ENCODE measurements at regions not wholly inside any gene's neighbourhood (a gene's known extent, or its start where the extent isn't known, plus 50 kb on each side); places are given as distances from the start of the nearest gene placed in this dataset.
A peak's percentile ranks its signal among the peaks of the same experiment; 100 is the strongest.

DNA sequence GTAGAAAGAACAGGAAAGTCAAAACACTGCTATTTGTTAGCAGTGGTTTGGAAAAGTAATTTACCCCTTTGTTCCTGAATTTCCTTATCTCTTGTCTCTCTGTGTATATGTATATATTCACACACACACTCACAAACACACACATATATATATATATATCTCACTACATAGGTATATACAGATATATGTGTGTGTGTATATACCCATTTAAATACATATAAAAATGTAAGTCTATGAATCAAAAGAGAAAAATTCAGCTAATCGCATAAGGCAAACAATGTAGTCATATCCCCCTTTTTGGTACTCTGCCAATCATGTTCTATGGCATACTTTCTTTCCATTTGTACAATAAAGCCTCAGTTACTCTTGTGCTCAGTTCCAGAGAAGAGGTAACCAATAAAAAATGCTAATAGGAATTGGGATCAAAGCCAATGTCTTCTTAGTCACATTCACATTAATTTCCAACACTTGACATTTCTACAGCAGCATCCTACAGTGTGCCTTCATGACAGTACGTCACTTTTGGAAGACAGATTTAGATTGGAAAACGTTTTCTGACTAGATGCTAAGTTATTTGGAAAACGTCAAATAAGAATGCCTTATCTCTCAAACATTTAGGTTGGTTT lies 94.6 kb downstream of the MC4R start:
- Histone ChIP-seq H3K36me3 (ENCODE audit: control insufficient read depth, insufficient read depth, low read length) (no peaks in the 10 kb centered on the region), H3K27me3 (ENCODE audit: control insufficient read depth, insufficient read depth, low read length) (no peaks in the 10 kb centered on the region), H3K4me3 (ENCODE audit: low read depth, low read length) (no peak overlapping the region)
- FAIRE-seq = no peak
- DNase-seq (ENCODE audit: low read depth) = peak; percentile 40
- TF ChIP-seq, protein P1, sequence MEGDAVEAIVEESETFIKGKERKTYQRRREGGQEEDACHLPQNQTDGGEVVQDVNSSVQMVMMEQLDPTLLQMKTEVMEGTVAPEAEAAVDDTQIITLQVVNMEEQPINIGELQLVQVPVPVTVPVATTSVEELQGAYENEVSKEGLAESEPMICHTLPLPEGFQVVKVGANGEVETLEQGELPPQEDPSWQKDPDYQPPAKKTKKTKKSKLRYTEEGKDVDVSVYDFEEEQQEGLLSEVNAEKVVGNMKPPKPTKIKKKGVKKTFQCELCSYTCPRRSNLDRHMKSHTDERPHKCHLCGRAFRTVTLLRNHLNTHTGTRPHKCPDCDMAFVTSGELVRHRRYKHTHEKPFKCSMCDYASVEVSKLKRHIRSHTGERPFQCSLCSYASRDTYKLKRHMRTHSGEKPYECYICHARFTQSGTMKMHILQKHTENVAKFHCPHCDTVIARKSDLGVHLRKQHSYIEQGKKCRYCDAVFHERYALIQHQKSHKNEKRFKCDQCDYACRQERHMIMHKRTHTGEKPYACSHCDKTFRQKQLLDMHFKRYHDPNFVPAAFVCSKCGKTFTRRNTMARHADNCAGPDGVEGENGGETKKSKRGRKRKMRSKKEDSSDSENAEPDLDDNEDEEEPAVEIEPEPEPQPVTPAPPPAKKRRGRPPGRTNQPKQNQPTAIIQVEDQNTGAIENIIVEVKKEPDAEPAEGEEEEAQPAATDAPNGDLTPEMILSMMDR (IDR thresholded peaks at IDR 0.05; ENCODE audit: insufficient read depth, low read length, severe bottlenecking) = no peak

DNA sequence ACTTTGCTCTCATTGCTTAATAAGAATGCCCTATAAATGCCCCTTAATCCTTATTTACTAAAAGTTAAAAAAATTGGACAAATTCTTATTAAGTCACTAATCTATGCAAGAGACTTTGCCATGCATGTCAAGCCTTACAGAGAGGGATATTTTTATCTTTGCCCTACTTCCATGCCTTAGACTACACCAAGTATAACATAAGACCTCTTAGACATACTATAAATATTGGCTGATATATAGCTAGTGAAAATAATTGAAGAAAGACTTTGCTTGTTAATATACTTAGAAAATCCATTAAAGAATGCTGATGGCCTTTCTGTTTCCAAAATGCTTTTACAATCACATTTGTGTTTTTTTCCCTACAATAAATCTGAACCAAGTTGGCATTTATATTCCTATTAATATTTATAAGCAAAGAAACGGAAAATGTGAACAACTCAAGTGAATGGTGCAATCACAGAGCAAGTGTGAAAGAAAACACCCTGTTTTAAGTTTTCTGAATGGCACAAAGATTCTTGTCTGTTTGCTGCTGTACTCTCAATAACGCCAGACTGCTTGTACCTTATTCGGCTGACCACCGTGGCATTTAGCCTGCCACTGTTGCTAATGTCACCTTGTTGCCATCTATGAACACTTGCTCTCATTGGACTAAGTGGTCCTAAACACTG lies 105.0 kb downstream of the MC4R start:
- no peak for FAIRE-seq
- no peaks in the 10 kb centered on the region for H3K27me3 ChIP-seq (ENCODE audit: control insufficient read depth, insufficient read depth, low read length)
- TF ChIP-seq, protein P1 (IDR thresholded peaks at IDR 0.05; ENCODE audit: insufficient read depth, low read length, severe bottlenecking) = no peak
- H3K4me3 ChIP-seq (ENCODE audit: low read depth, low read length) = no peak overlapping the region
- no peaks in the 10 kb centered on the region for H3K36me3 ChIP-seq (ENCODE audit: control insufficient read depth, insufficient read depth, low read length)
- DNase-seq (ENCODE audit: low read depth) = no peak

DNA sequence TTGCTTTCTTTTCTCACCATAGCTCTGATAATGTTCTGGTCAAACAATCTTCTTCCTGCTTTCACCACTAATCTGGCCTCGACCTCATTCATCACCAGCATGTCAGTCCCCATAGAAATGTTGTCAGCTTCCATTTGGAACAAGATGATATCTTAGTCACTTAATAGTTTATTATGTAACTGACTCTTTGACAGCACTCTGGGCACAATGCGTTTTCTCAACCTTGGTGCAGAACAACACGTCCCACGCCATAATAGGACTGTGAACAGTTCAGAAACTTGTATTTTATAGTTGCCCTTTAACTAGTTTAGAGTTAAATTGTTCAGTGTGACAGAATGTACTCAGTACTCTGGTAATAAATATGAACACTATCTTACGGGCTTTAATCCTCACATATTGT lies 106.0 kb downstream of the MC4R start:
- Histone ChIP-seq H3K27me3 (ENCODE audit: control insufficient read depth, insufficient read depth, low read length) (no peaks in the 10 kb centered on the region), H3K36me3 (ENCODE audit: control insufficient read depth, insufficient read depth, low read length) (no peaks in the 10 kb centered on the region), H3K4me3 (ENCODE audit: low read depth, low read length) (no peak overlapping the region)
- no peak for FAIRE-seq
- TF ChIP-seq, protein P1 (IDR thresholded peaks at IDR 0.05; ENCODE audit: insufficient read depth, low read length, severe bottlenecking) = no peak
- DNase-seq (ENCODE audit: low read depth) = no peak

DNA sequence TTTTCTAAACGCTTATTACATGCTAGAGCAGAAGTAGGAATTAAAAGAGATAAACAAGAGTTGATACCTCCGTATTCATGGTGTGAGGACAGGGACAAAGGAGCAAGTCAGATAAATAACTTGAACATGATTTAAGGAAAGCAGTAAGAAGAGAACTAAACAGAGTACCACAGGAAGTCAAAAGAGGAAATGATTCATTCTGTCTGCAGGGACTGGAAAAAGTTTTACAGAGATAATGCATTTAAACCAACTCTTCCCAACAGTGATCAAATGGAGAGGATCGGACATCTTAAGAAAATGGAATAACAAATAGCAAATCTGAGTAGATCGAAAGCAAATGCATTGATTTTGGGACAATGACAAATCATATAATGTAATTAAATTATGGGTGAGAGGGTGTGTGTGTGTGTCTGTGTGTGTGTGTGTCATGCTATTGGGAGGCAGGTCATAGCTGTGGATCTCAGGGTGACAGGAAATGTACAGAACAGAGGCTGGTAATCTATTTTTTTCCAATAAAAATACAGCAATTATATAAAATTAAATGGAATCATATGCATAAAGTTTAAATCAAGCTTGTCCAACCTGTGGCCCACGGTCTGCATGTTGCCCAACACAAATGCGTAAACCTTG lies 113.4 kb downstream of the MC4R start:
- FAIRE-seq (no peak), DNase-seq (ENCODE audit: low read depth) (peak; percentile 33)
- TF ChIP-seq, protein P1 (IDR thresholded peaks at IDR 0.05; ENCODE audit: insufficient read depth, low read length, severe bottlenecking) = no peak
- Histone ChIP-seq H3K4me3 (ENCODE audit: low read depth, low read length) (no peak overlapping the region), H3K36me3 (ENCODE audit: control insufficient read depth, insufficient read depth, low read length) (no peaks in the 10 kb centered on the region), H3K27me3 (ENCODE audit: control insufficient read depth, insufficient read depth, low read length) (no peaks in the 10 kb centered on the region)

DNA sequence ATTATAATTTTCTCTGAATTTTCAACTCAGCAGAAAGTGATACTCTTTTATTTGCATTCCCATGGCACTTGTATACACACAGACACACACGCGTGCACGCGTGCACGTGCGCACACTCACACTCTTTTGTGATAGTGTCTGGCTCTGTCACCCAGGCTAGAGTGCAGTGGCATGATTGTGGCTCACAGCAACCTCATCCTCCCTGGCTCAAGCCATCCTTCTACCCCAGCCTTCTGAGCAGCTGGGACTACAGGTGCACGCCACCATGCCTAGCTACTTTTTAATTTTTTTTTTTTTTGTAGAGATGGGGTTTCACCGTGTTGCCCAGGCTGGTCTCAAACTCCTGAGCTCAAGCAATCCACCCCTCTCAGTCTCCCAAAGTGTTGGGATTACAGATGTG lies 123.2 kb downstream of the MC4R start:
- TF ChIP-seq, protein P1 (IDR thresholded peaks at IDR 0.05; ENCODE audit: insufficient read depth, low read length, severe bottlenecking) = no peak
- H3K4me3 ChIP-seq (ENCODE audit: low read depth, low read length) = no peak overlapping the region
- no peaks in the 10 kb centered on the region for H3K27me3 ChIP-seq (ENCODE audit: control insufficient read depth, insufficient read depth, low read length)
- DNase-seq (ENCODE audit: low read depth) = no peak
- no peak for FAIRE-seq
- H3K36me3 ChIP-seq (ENCODE audit: control insufficient read depth, insufficient read depth, low read length) = no peaks in the 10 kb centered on the region

Data from bronchial epithelial cell (primary cell).